ENCODE measurements at regions not wholly inside any gene's neighbourhood (a gene's known extent, or its start where the extent isn't known, plus 50 kb on each side); places are given as distances from the start of the nearest gene placed in this dataset.

GRCh38 chr4:17238633-17239032 lies 273.3 kb downstream of the QDPR start:
- no peak for TF ChIP-seq CTCF (optimal IDR thresholded peaks at IDR 0.05 in 1 of 3, IDR thresholded peaks at IDR 0.05 in 1 of 3, conservative IDR thresholded peaks at IDR 0.05 in 1 of 3; ENCODE audit: extremely low read depth in 1 of 3, insufficient read depth in 2 of 3, low read length in 3 of 3)
- no peak for TF ChIP-seq EZH2 (IDR thresholded peaks at IDR 0.05; ENCODE audit: low read length)

Data from keratinocyte (primary cell).